Nucleus accumbens (tissue), 56 donors: ENCODE measurements at regions not wholly inside any gene's neighbourhood (a gene's known extent, or its start where the extent isn't known, plus 50 kb on each side); places are given as distances from the start of the nearest gene placed in this dataset.

ENCODE experiments used
- DNase-seq, 56 donors: peaks; one replicate each; lab custom pipeline; 2025; lab: John Stamatoyannopoulos, UW

DNA sequence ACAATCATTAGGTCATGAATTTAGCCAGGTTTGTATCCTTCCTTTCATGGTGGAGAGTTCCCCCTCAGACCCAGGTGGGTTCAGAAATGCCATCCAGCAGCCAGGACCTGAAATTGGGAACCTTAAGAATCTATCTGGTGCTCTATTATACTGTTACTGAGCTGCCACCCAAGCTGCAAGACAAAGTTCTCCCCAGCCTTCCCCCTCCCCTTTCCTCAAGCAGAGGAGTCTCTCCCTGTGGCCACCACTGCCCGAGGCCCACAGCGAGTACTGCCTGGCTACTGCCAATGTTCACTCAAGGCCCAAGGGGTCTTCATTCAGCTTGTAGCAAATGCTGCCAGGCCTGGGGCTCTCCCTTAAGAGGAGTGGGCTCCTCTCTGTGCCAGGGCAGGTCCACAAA, 133.8 kb downstream of the TMEM38B start:
- DNase-seq = no peak

DNA sequence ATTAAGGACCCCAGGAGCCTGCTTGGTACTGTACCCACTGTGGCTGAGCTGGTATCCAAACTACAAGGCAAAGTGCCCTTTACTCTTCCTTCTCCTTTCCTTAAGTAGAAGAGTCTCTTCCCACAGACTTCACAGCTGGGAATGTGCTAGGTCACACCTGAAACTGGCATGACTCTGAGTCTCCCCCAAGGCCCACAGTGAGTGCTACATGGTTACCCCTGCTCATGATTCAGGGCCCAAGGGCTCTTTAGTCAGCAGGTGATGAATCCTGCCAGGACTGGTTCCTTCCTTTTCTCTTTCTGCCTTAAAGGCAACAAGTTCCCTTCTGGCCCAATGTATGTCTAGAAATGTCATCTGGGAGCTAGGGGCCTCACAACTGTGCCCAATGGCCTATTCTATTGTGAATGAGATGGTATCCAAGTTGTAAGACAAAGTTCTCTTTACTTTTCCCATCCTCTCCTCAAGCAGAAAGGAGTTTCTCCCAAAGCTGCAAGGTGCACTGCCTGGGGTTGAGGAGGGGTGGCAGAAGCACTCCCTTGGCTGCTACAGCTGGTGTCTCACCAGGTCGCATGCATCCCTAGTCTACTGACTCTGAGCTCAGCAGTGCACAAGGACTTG, 134.4 kb downstream of the TMEM38B start:
- no peak for DNase-seq

DNA sequence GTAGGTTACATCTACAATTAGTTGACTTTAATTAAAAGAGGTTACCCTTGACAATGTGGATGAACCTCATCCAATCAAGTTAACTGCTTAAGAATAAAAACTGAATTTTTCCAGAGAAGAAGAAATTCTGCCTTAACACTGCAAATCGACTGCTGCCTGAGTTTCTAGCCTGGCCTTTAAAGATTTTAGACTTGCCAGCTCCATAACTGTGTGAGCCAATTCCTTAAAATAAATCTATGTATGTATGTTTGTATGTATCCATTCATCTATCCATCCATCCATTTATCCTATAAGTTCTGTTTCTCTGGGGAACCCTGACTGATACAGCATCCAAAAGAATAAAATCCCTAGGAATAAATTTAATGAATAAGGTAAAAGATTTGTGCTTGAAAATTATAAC, 136.1 kb downstream of the TMEM38B start:
- no peak for DNase-seq

DNA sequence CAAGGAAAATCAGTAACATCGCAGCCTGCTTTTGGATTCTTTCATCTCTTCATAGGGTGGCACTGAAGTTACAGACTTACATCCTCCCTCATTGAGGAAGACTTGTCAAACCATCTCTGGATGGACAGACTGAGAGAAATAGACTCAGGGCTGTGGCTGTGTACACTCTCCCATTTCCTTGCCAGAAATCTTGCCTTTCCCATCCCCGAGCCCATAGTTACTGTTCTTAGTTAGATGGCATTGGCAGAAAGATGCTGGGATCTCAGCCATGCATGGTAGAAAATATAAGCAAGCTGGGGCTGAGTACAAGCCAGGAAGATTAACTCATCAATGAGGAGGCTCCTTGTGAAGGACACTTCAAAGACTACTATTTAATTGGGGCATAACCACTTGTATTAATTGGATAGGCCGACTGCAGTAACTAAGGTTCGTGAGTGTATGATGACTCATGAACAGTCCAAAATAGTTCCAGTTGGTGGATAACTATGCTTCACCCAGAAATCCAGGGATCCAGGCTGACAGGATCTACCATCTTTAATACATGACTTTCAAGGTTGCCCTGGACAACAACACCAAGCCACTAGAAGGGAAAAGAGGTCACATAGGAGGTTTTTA, 137.9 kb downstream of the TMEM38B start:
- no peak for DNase-seq

GRCh38 chr9:105833271-105833975, 139.1 kb downstream of the TMEM38B start:
- no peak for DNase-seq

- DNase-seq = no peak
Observed at GRCh38 chr9:105834404-105834803, 140.1 kb downstream of the TMEM38B start.

DNA sequence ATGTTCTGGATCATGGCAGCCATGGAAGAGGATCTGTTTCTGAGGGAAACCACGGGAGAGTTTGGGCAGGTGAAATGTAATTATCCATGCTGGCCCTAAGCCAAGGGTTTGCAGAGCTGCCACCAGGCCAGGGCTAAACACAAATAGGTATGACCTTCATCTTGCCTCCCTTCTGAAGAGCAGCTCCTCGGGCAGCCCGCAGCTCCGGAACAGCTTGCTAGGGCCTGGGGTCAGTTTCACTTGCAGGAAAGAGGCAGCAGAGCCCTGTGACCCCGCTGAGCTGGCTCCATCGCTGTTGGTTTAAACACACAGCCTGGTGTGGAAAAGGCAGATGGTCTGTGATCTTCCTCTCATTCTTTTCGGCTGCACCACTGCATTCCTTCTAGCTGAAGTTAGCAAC, 141.4 kb downstream of the TMEM38B start:
- no peak for DNase-seq

- DNase-seq = no peak
Observed at GRCh38 chr9:105836936-105837660, 142.8 kb downstream of the TMEM38B start.

DNA sequence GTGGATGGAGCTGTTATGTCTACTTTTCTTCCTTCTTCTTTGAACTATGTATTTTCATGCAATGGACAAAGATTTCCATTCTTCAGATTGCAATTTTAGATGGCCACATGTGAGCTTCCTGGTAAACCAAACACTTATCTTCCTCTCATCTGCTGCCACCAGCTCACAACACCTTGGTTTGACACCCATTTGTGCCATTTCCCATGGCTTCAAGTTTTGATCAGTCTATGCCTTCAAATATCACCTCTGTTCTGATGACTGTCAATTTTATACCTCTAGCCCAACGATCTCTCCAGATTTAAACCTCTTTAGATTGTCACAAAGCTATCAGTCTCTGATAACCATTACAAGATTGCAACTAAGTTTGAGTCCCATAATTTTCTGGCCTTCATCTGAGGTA, 147.2 kb downstream of the TMEM38B start:
- no peak for DNase-seq

- peak in 15 of 56 donors; percentile 0 to 37 (median 6) for DNase-seq
Observed at GRCh38 chr9:105842023-105842644, 147.8 kb downstream of the TMEM38B start.

DNA sequence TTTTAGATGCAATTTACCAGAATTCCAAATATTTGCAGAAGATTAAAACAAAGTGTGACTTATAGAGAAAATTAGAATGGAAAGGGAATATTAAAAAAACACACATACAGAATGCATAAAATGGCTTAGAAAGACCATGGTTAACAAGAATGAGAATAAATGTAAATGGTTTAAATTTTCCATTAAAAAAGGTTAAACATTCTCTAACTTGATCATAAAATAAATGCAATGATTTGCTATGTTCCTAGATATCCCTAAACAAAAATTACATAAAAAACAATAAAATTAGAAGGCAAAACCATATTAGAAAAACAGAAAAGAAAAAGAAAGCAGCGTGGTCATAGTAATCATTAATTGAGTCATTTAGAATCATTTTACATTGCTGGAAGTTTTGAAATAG, 152.5 kb downstream of the TMEM38B start:
- no peak for DNase-seq

- DNase-seq = no peak
Observed at GRCh38 chr9:105850852-105851500, 156.6 kb downstream of the TMEM38B start.

- DNase-seq = no peak
Observed at GRCh38 chr9:105854026-105854782, 159.9 kb downstream of the TMEM38B start.

DNA sequence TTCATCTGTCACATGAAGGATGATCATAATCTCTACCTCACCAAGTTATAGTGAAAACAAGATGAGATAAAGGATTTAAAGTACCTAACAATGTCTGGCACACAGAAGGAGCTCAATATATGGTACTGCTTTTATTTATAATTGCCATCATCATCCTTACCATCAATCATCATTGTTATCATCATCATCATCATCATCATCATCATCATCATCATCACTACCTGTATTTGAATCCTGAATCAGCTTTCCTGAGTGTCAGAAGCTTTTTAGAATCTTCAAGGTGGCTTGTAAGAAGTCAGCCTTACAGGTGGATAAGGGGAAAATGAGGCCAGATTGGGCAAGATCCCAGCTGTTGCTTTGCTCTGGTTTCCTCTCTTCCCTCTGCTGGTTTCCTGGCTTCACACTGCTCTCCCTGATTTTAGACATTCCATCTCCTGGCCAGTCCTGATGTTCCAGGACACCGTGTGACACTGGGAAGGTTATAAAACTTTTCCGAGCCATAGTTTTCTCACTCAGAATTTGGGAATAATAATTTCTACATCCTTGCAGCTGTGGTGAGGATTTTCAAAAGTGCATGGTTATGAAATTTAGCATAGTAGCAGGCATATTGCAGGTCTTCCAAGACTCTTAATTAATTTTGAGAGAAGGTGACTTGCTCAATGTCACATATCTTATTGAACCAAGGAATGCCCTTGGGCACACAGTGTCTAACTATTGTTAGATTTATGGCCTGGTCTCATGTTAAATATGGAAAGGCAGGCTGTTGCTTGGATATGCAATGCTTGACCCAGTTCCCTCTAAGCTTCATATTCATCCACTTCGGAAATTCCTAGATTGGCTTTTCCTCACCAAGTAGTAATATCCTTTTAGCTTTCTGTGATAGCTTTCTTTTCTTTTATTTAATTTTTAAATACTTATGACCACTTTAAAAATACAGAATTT, 160.7 kb downstream of the TMEM38B start:
- no peak for DNase-seq

DNA sequence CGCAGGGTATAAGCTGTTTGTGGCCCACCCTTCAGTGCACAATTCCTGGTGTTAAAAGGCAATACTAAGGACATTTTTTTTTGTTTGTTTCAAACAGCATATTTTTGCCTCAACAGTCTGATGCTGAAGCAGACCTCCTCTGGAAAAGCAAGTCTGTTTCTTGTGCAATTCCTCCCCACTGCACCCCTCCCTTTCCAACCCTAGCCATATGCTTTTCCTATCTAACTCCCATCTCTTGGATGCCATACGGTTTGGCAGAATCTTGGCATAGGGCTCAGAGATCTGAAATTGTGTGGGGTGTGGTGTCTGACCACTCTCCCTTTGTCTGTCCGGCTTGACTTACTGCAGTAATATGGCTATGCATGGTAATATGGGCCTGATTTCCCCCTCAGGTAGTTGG, 161.6 kb downstream of the TMEM38B start:
- DNase-seq = no peak

GRCh38 chr9:105858006-105858690, 163.8 kb downstream of the TMEM38B start:
- DNase-seq = no peak

DNA sequence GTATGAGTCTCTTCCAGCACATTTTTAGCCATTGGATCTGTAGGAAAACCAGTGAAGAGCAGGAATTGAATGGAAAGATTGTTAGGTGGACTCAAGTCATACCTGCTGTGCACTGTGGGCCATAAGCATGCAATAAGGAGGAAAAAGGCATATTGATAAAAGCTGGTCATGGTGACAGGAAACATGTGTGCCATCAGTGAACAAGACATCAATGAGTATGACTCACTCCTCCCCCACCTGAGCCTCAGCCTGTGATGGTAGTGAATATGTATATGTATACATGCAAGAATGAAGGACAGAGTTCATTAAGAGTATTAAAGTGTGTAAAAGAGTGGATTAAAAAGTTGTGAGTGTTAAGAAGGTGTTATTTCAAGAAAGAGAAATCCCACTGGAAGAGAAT, 164.5 kb downstream of the TMEM38B start:
- no peak for DNase-seq
